Muscle layer of duodenum (tissue), 2 donors: ENCODE measurements at regions not wholly inside any gene's neighbourhood (a gene's known extent, or its start where the extent isn't known, plus 50 kb on each side); places are given as distances from the start of the nearest gene placed in this dataset.
"Not testable (repeated sequence)": the region's sequence is repeated elsewhere in the genome, so short reads cannot be mapped to it uniquely, and the experiment has no call there.

Source experiments
- H3K27ac ChIP-seq: one replicate; pipeline ENCODE4 v1.7.0; 2013; ENCODE audit warnings: mild to moderate bottlenecking, low read length
- H3K27me3 ChIP-seq: one replicate; pipeline ENCODE4 v1.7.0; 2013; ENCODE audit warnings: low read depth, mild to moderate bottlenecking, control low read depth, low read length
- H3K36me3 ChIP-seq, 2 donors: one replicate each; pipeline ENCODE4 v1.7.0; 2013; ENCODE audit warnings: low read length in 2 of 2, control low read depth in 1 of 2, mild to moderate bottlenecking in 1 of 2; ENCODE audit not compliant: insufficient read depth in 2 of 2, control insufficient read depth in 1 of 2
- H3K4me1 ChIP-seq, 2 donors: one replicate each; pipeline ENCODE4 v1.7.0; 2013; ENCODE audit warnings: low read length in 2 of 2, mild to moderate bottlenecking in 2 of 2, control low read depth in 1 of 2, moderate library complexity in 1 of 2; ENCODE audit not compliant: insufficient read depth in 2 of 2, control insufficient read depth in 1 of 2
- H3K4me3 ChIP-seq, 2 donors: one replicate each; pipeline ENCODE4 v1.7.0; 2013; ENCODE audit warnings: low read length in 2 of 2, low read depth in 1 of 2, mild to moderate bottlenecking in 1 of 2
- H3K9me3 ChIP-seq, 2 donors: one replicate each; pipeline ENCODE4 v1.7.0; 2013; ENCODE audit warnings: low read length in 2 of 2, control low read depth in 1 of 2, mild to moderate bottlenecking in 1 of 2; ENCODE audit not compliant: control insufficient read depth in 1 of 2
- donor health status: healthy.

DNA sequence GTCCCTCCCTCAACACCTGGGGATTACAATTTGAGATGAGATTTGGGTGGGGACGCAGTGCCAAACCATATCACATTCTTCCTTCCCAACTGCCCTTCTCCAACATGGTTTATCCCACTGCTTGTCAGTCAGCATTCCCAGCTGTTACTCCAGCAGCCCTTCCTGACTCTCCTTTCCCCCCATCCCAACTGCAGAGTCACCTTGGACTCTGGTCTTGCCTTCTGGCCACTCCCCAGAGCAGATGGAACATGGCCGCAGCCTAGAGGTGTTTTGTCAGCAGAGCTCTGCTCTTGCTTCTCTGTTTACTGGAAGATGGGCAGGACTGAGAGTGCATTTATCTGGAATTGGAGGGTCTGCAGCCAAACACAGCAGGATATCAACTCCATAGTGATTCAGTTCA, 51.2 kb upstream of the MEX3C start:
- Histone ChIP-seq H3K9me3 (peaks cover 0 to 3% of the 10 kb centered on the region in 2 donors), H3K27me3 (no peaks in the 10 kb centered on the region), H3K4me3 (no peak overlapping the region), H3K27ac (no peak overlapping the region), H3K36me3 (no peaks in the 10 kb centered on the region), H3K4me1 (no peaks in the 10 kb centered on the region)

DNA sequence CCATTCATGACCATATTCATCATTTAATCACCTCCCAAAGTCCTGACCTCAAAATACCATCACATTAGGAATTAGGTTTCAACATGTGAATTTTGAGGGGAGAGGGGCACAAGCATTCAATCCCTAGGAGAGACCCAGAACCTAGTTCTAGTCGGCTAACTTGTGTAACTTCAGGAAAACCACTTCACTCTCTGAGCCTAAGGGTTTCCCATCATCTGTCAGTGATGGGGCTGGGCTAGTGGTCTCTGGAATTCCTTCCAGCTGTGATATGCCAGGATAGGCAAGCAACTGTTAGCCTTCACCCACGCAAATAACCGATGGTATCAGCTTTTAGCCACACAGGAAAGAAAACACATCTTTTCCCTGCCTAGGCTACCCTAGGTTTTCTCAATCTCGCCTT, 52.5 kb upstream of the MEX3C start:
- no peak overlapping the region for H3K27ac ChIP-seq
- no peaks in the 10 kb centered on the region for H3K27me3 ChIP-seq
- no peaks in the 10 kb centered on the region for H3K4me1 ChIP-seq
- H3K36me3 ChIP-seq: no peaks in the 10 kb centered on the region
- peaks cover 0 to 3% of the 10 kb centered on the region in 2 donors for H3K9me3 ChIP-seq
- no peak overlapping the region for H3K4me3 ChIP-seq

DNA sequence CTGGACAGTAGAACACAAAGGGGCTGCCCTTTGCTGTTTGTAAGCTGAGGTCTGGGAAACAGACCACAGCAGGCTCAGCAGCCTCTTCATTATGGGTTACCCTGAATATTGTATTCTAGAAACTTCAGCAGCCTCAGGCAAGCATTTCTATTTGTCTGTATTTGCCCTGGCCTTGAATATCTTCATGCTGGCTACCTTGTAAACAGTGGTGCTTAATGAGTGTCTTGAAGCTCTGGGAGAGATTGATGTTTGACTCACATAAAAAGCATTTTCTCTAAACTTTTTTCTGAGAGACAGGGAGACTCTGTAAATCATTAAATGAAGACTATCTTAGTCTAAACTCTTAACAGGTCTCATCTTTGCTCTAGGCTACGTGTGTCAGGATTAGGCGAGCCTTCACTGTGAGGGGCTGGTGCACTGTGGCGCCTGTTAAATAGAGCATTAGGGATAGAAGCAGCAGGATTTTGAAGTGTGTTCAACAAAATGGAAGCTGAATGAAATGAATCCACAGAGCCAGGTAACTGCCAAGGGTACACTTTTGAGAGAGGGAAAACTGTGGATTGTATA, 53.1 kb upstream of the MEX3C start:
- no peaks in the 10 kb centered on the region for H3K36me3 ChIP-seq
- no peak overlapping the region for H3K4me3 ChIP-seq
- H3K4me1 ChIP-seq: no peaks in the 10 kb centered on the region
- no peak overlapping the region for H3K27ac ChIP-seq
- H3K9me3 ChIP-seq: peaks cover 0 to 3% of the 10 kb centered on the region in 2 donors
- H3K27me3 ChIP-seq: no peaks in the 10 kb centered on the region

DNA sequence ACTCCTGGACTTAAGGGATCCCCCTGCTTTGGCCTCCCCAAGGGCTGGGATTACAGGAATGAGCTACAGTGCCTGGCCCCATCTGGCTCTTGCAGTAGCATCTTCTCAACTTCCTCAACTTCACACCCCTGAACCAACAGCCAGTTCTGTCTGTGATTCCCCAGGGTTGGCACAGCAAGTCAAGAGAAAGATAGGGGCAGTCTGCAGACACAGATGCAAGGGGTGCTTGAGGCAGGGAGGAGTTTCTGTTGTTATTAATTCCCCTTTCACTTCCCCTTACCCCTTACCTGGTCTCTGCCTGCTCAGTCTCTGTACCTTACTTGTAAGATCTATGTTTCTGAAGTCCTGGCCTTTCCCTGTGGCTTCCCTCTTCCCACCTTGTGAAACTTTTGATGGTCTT, 54.1 kb upstream of the MEX3C start:
- Histone ChIP-seq H3K4me3 (no peak overlapping the region), H3K36me3 (no peaks in the 10 kb centered on the region), H3K27ac (no peak overlapping the region), H3K9me3 (peaks cover 0 to 3% of the 10 kb centered on the region in 2 donors), H3K4me1 (no peaks in the 10 kb centered on the region), H3K27me3 (no peaks in the 10 kb centered on the region)

DNA sequence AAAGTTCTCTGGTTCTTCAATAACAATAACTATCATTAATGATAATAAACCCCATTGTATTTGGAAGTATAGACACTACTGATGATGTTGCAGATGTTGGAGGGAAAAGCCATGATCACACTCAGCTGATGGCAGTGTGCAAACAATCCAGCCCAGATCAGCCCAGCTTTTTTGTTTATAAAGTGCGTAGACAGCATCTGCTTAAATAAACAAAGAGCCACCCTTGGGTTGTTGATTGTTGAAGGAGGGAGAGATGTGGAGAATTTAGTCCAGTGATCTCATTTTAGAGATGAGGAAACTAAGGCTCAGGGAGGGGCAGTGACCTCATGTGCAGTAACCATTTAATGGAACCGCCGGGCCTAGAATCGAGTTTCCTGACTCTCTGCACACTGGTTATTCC, 56.0 kb upstream of the MEX3C start:
- Histone ChIP-seq H3K36me3 (no peaks in the 10 kb centered on the region), H3K27me3 (no peaks in the 10 kb centered on the region), H3K4me1 (no peaks in the 10 kb centered on the region), H3K9me3 (peaks cover 0 to 3% of the 10 kb centered on the region in 2 donors), H3K27ac (no peak overlapping the region), H3K4me3 (no peak overlapping the region)

DNA sequence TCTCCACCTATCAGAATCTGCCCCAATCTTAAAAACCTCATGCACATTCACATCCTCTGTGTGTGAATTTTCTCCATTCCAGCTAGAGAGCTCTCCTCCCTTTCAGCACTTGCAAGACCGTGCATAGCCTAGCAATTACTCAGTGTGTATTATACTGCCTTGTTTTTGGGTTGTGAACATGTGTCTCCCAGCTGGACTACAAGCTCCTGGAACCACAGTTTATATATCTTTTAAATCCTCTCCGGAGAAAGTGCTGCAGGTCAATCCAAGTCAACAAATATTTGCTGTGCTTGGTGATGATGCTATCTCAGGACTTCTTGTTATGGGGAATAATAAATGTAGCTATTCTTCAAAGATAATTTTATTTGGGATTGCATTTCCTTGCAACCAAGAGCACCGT, 58.2 kb upstream of the MEX3C start:
- Histone ChIP-seq H3K4me1 (no peaks in the 10 kb centered on the region), H3K36me3 (no peaks in the 10 kb centered on the region), H3K27ac (no peak overlapping the region), H3K27me3 (no peaks in the 10 kb centered on the region), H3K4me3 (no peak overlapping the region), H3K9me3 (no peaks in the 10 kb centered on the region)

DNA sequence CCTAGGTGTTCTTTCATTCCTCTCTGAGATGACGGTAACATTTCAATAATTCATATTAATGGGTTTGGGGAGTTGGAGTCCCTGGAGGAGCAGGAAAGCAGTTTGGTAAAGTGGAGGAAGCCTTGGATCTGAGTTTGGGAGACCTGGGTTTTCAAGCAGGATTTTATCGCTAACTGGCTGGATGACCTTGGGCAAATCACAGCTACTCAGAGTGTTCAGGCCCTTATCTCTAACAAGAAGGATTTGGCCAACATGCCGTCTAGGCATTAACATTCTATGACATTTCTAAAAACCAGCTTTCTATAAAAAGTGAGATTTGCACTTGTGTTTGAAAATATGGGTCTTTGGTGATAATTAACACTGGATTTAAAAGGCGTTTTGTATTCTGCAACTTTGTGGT, 59.7 kb upstream of the MEX3C start:
- Histone ChIP-seq H3K27me3 (no peaks in the 10 kb centered on the region), H3K27ac (no peak overlapping the region), H3K4me1 (no peaks in the 10 kb centered on the region), H3K4me3 (no peak overlapping the region), H3K36me3 (no peaks in the 10 kb centered on the region), H3K9me3 (no peaks in the 10 kb centered on the region)

DNA sequence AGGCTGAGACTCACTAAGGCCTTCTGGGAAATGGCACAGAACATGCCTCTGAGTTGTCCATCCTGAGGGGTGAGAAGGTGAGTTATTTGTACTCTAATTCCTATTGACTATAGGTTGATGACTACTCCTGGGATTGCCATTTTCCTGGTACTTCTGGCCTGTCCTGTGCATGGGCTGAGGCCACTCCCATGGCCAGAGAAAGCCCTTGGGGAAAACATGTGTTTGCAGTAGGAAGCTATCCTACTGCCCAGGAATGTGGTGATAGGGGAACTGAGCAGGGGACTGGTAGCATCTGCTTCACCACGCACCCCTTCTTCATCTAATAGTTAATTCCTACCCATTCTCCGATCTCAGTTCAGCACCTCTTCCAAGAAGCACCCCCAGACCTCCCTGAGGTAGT, 62.6 kb upstream of the MEX3C start:
- Histone ChIP-seq H3K4me3 (no peak overlapping the region), H3K27me3 (no peaks in the 10 kb centered on the region), H3K36me3 (no peaks in the 10 kb centered on the region), H3K9me3 (no peaks in the 10 kb centered on the region), H3K4me1 (no peaks in the 10 kb centered on the region), H3K27ac (no peak overlapping the region)

DNA sequence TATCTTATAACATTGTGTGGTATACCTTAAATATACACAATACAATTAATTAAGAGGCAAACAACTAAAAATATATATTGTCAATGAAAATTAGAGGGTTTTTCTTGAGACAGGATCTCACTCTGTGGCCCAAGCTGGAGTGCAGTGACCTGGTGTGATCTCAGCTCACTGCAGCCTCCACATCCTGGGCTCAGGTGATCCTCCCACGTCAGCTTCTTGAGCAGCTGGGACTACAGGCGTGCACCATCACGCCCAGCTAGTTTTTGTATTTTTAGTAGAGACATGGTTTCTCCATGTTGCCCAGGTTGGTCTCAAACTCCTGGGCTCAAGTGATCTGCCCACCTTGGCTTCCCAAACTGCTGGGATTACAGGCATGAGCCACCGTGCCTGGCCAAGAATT, 68.6 kb upstream of the MEX3C start:
- H3K27me3 ChIP-seq, H3K9me3 ChIP-seq, H3K27ac ChIP-seq, H3K36me3 ChIP-seq, H3K4me1 ChIP-seq, H3K4me3 ChIP-seq: not testable (repeated sequence)

DNA sequence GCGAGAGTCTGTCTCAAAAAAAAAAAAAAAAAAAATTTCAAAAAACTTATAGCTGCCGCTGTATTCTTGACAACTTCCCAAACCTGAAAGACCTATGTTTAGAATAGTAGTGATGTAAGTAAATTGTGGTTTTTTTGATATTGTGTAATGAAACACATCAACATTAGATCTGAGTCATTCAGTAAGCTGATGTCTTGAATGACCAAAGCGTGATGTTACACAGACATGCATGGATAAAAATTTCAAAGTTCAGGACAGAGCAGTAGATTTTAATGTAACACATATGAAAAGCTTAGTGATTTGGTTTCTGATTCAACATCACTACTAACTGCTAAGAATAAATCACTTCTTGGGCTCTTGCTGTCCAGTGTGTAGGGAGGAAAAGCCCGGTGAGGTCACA, 69.3 kb upstream of the MEX3C start:
- Histone ChIP-seq H3K4me3 (no peak overlapping the region), H3K4me1 (no peaks in the 10 kb centered on the region), H3K9me3 (no peaks in the 10 kb centered on the region), H3K27ac (no peak overlapping the region), H3K36me3 (no peaks in the 10 kb centered on the region), H3K27me3 (no peaks in the 10 kb centered on the region)

DNA sequence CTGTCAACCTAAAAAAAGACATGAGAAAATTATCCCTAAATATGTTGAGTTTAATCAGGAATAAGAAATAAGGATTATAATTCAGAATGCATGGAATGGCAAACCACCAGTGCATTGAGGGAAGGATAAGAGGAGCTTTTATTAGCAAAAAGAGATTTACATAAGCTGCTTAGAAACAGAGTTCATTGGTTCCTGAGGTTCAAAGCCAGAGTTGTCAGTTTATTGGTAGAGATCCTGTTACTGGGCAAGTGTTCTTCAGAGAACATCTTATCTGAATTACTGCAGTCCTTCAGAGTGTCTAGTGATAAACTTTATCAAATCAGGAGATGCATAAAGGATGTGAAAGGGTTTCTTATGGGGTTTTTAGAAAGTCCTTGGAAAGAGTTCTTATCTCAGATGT, 76.0 kb upstream of the MEX3C start:
- Histone ChIP-seq H3K4me1 (no peaks in the 10 kb centered on the region), H3K27me3 (no peaks in the 10 kb centered on the region), H3K27ac (no peak overlapping the region), H3K4me3 (no peak overlapping the region), H3K9me3 (no peaks in the 10 kb centered on the region), H3K36me3 (no peaks in the 10 kb centered on the region)

DNA sequence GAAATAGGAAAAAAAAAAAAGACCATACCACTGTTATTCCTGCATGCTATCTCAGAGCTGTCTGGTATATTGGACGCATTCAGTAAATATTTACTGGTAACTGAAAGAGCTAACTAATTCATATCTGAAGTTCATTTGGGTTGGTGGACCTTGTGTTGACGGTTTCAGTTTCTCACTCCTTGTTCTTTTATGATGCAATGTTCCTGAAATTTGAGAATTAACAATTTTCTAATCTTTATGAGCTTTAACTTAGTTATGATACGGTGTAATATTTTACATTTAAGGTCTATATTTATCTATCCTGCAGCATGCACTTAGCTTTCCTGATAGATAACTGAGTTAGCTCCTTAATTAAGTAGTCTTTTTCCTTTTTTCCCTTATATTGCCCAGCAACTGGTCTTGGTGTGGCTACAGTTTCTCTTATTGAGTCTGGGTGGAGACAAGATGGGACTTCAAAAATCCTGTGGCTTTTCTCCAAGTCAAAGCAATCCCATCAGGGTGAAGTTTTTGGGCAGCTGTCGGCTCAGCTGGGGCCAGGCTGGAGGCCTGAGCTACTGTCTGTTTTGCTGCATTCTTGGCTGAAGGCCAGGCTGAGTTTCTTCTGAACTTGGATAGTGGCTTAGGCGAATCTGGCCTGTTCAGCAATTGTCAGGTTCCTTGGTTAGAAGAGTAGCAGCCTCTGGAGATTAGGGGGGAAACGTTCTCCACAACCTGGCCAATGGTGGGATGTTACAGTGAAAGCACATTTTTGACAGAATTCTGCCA, 78.4 kb upstream of the MEX3C start:
- H3K9me3 ChIP-seq: no peaks in the 10 kb centered on the region

More for the DNA sequence above, 78.4 kb upstream of the MEX3C start:
- H3K27ac ChIP-seq: no peak overlapping the region
- H3K4me1 ChIP-seq: no peaks in the 10 kb centered on the region
- H3K27me3 ChIP-seq: no peaks in the 10 kb centered on the region
- H3K4me3 ChIP-seq: no peak overlapping the region
- no peaks in the 10 kb centered on the region for H3K36me3 ChIP-seq
